PFSK-1 (cell line): ENCODE measurements at regions not wholly inside any gene's neighbourhood (a gene's known extent, or its start where the extent isn't known, plus 50 kb on each side); places are given as distances from the start of the nearest gene placed in this dataset.

Source experiments
- FOXP2 ChIP-seq: optimal IDR thresholded peaks from 2 replicates; pipeline ENCODE3; 2011; ENCODE audit warnings: borderline replicate concordance, control low read depth, inconsistent platforms; ENCODE audit not compliant: insufficient read depth; ENCODE audit errors: extremely low read length, extremely low read depth
- POLR2AphosphoS5 ChIP-seq: IDR thresholded peaks from 2 replicates; pipeline ENCODE4 v1.6.1; 2012; ENCODE audit warnings: low read depth, mild to moderate bottlenecking, control low read depth, low read length, moderate library complexity
- REST ChIP-seq, 2 experiments: IDR thresholded peaks; 2 replicates each; pipeline versions ENCODE4 v1.6.1 to v1.8.0; 2011 to 2012; ENCODE audit warnings: low read depth in 2 of 2, low read length in 2 of 2, control low read depth in 1 of 2, inconsistent platforms in 1 of 2, mild to moderate bottlenecking in 1 of 2, moderate library complexity in 1 of 2; ENCODE audit not compliant: insufficient read depth in 1 of 2
- SIN3A ChIP-seq: IDR thresholded peaks from 2 replicates; pipeline ENCODE4 v1.6.1; 2012; ENCODE audit warnings: mild to moderate bottlenecking, low read length, moderate library complexity, borderline replicate concordance; ENCODE audit not compliant: insufficient read depth
- TAF1 ChIP-seq: IDR thresholded peaks from 2 replicates; pipeline ENCODE4 v1.6.1; 2012; ENCODE audit warnings: low read length, control low read depth, borderline replicate concordance; ENCODE audit not compliant: insufficient read depth

GRCh38 chr1:81703756-81704463, 96.8 kb upstream of the ADGRL2 start:
- no peak for TF ChIP-seq SIN3A
- no peak for TF ChIP-seq REST (IDR thresholded peaks at IDR 0.05; ENCODE audit: insufficient read depth in 1 of 2, low read depth in 2 of 2, low read length in 2 of 2)
- no peak for TF ChIP-seq TAF1
- TF ChIP-seq FOXP2: no peak

GRCh38 chr1:81703391-81703755, 97.4 kb upstream of the ADGRL2 start:
- no peak for TF ChIP-seq TAF1
- no peak for TF ChIP-seq FOXP2
- TF ChIP-seq SIN3A: no peak

- TF ChIP-seq TAF1 (no peak), FOXP2 (no peak), SIN3A (no peak), REST (IDR thresholded peaks at IDR 0.05; ENCODE audit: insufficient read depth in 1 of 2, low read depth in 2 of 2, low read length in 2 of 2) (no peak), POLR2AphosphoS5 (no peak)
Measured at GRCh38 chr1:81702903-81703302, 97.8 kb upstream of the ADGRL2 start.

- TF ChIP-seq REST (IDR thresholded peaks at IDR 0.05; ENCODE audit: insufficient read depth in 1 of 2, low read depth in 2 of 2, low read length in 2 of 2) (no peak), POLR2AphosphoS5 (no peak), SIN3A (no peak), FOXP2 (no peak), TAF1 (no peak)
Measured at GRCh38 chr1:81702079-81702715, 98.5 kb upstream of the ADGRL2 start.

- no peak for TF ChIP-seq TAF1
- no peak for TF ChIP-seq POLR2AphosphoS5
- TF ChIP-seq SIN3A: no peak
- TF ChIP-seq FOXP2: no peak
- TF ChIP-seq REST (IDR thresholded peaks at IDR 0.05; ENCODE audit: insufficient read depth in 1 of 2, low read depth in 2 of 2, low read length in 2 of 2): no peak
Measured at GRCh38 chr1:81700728-81701470, 99.8 kb upstream of the ADGRL2 start.
